GM19452 (cell line): ENCODE measurements at regions not wholly inside any gene's neighbourhood (a gene's known extent, or its start where the extent isn't known, plus 50 kb on each side); places are given as distances from the start of the nearest gene placed in this dataset.

Source experiments
- ATAC-seq: cut with Tn5 transposase; IDR thresholded peaks from one replicate; pipeline ENCODE4 v1.9.1; 2021; ENCODE audit not compliant: unreplicated experiment

- ATAC-seq: no peak
Observed at GRCh38 chr4:96301715-96302114, 461.8 kb downstream of the PDHA2 start.

- no peak for ATAC-seq
Observed at GRCh38 chr4:96305030-96305429, 465.1 kb downstream of the PDHA2 start.

DNA sequence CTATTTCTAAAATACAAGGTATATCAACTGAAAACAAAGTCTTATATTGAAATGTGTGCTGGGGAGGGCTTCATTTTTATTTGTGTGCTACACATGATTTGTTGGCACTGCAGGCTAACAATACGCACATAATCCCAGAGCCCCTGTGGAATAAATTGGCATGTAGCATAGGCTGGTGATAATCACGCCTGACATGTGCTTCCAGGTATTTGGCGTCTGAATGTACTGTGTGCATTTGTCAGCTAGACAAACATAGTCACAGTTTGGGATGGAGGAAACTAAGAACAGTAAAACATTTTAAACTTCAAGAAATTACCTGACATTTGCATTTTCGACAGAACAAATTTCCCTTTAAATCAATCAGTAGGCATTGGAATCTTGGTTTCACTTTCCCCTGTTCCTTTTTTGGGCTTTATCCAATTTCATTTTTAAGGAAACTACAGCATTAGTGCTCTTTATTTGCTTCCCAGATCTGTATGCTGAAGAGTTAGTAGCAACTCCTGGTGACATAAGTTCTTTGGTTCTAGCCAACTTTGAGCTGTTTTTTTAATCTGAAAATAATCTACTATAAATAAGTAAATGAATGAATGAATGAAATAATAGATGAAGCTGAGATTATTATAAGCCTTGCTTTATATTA is 472.3 kb downstream of the PDHA2 start:
- no peak for ATAC-seq

- ATAC-seq: no peak
Observed at GRCh38 chr4:96315815-96316214, 475.9 kb downstream of the PDHA2 start.

DNA sequence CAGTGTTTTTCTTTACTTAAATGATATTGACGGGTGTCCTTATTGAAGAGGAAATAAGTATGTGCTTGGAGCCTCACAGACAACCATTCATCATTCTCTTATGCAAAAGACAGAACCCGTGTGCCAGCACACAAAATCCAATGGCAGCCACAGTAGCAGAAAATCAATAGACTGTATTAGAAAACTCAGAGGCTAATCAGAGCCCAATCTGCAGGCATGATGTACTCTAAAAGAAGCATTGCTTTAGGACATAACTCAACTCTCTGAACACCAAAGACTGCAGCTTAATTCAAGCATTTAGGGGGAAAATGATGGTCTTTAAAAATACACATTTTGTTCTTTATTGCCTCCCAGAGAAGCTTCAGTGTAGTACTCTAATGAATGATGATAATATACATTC is 476.9 kb downstream of the PDHA2 start:
- no peak for ATAC-seq

- no peak for ATAC-seq
Observed at GRCh38 chr4:96317891-96318290, 478.0 kb downstream of the PDHA2 start.

DNA sequence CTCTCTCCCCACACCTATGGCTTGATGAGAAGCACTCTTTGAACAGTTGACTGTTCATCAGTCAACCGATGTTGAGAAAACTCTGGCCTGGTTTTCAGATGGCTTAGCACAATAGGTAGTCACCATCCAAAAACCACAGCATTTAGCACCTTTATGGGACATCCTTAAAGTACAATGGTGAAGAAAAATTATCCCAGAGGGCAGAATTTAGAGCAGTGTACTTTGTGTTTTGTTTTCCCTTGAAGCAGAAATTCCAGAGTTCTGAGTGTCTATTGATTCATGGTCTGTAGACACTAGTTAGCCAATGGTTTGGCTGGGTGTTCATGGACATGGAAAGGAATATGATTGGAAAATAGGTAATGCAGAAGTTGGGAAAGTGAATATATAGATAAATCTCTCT is 487.0 kb downstream of the PDHA2 start:
- no peak for ATAC-seq

- ATAC-seq: no peak
Observed at GRCh38 chr4:96342196-96342595, 502.3 kb downstream of the PDHA2 start.

DNA sequence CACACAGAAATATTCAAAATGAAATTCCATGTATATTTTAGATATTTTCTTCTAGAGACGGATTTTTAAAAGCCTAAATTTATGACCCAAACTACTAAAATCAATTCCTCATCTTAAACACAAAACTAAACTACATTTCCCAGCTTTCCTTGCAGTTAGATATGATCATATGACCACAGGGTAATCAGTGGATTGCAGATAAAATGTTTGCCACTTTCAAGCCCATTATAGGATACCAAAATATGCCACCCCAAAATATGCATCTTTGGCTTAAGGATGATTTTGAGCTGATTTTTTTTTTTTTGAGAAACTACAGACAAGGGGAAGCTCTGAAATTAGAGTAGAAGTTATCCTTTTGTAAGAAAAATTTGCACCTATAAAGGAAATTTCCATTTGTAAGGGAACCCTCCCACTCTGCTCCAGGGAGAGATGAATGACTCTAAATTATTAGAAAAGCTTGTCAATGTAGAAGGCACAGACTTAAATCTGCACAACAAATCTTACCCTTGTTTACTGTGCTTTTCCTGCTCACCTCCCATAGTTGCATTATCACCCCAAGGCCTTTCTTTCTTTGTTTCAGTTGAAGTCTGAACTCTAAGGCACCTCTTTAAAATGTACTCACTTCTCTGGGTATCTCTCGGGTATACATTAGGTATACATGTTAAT is 503.0 kb downstream of the PDHA2 start:
- no peak for ATAC-seq

DNA sequence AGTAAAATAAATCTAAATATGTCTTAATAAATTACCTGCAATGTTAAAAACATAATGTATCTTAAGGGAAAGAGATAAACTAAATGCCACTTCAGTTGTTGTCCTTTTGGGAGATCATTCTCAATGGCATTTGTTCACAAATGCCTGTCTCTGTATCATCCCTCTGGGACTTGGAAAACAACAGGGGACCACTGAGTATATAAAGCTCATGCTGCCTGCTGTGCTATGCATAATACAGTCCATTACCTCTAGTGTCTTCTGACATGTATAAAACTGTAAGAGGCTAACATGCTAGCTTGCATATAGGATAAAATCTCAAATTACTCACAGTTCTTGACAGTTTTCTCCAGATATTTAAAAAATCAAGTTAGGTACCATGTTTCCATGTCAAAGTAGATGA is 503.9 kb downstream of the PDHA2 start:
- no peak for ATAC-seq

GRCh38 chr4:96347582-96347981 is 507.7 kb downstream of the PDHA2 start:
- no peak for ATAC-seq

GRCh38 chr4:96352051-96352517 is 512.2 kb downstream of the PDHA2 start:
- ATAC-seq: no peak

DNA sequence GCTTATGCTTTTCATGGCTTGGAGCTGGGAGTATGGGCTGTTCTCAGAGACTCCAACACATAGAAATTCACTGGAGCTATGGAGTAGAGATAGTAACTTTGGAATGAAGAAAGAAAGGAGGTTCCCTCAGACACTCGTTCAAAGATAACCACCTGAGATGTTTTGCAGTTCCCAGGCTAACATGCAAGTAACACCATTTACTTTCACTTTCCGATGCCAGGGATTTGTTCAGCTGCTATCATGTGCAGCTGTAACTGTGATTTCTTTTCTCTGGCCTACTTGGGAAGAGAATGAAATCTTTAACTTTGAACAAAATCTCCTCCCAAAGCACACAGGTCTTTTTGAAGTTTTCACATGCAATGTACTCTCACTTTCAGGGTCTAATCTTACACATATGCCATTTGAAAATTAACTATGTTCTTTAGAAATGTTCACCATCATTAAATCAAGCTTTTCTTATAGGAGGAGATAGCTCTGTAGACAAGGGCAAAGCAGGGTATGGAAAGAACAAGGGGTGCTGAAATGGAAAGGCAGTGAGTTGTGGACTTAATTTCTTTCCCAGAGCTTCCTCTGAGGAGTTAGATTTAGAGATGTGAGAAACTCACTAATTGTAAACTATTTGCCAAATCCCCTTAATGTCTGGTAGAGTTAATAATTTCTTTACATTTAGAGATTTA is 514.3 kb downstream of the PDHA2 start:
- ATAC-seq: no peak

- ATAC-seq: no peak
Observed at GRCh38 chr4:96355414-96355813, 515.5 kb downstream of the PDHA2 start.

DNA sequence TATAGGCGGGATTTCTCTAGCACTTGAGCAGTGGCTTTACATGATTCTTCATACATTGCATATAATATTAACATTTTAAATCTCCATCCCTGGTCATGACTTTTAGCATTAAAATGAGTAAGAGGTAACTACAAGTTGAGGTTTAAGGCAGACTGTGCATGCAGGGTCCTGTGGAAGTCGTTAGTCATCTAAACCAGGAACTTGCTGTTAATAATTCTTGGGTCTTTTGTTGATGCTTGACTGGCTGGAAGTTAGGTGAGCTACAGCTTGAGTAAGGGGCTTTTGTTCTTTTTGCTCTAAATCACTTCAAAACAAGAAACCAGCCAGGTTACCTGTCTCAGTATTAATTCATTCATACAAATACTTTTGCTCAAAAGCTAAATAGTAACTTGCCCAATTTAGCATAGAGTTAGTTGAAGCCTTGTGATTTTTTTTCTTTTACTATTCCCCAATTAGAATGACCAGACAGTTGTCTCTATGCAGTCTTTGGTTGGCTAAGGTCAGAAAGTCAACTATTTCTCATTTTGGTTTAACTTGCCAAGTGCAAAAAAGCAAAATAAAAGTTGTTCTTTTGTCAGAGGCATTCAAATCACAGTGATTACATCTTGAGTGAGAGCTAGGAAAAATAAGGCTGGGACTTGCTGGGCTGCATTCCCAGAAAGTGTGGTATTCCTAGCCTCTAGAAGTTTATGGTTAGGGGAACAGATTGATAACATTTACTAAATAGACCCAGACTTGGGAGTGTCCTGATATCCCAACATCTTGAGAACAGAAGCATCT is 516.9 kb downstream of the PDHA2 start:
- ATAC-seq: no peak

DNA sequence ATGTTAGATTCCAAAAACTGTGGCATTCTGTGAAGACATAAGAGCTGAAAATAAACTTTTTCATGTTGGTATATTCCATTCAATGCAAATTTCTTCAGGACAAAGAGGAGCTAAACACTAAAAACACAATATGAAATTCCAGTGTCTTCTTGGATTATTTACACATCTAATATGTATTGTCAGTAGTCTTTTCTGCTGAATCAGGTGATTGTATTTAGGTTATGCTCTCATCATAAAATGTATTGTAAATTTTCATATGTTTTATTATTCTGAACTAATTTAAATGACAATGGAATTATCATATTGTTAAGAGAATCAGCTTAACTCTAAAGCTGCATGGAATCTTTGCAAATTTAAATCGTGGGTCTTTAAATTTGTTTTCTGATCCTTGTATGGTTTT is 526.7 kb downstream of the PDHA2 start:
- ATAC-seq: no peak

GRCh38 chr4:96375367-96375766 is 535.5 kb downstream of the PDHA2 start:
- no peak for ATAC-seq

GRCh38 chr4:96379524-96379923 is 539.6 kb downstream of the PDHA2 start:
- no peak for ATAC-seq

GRCh38 chr4:96380106-96380505 is 540.2 kb downstream of the PDHA2 start:
- ATAC-seq: no peak

GRCh38 chr4:96383349-96383748 is 543.5 kb downstream of the PDHA2 start:
- ATAC-seq: no peak

DNA sequence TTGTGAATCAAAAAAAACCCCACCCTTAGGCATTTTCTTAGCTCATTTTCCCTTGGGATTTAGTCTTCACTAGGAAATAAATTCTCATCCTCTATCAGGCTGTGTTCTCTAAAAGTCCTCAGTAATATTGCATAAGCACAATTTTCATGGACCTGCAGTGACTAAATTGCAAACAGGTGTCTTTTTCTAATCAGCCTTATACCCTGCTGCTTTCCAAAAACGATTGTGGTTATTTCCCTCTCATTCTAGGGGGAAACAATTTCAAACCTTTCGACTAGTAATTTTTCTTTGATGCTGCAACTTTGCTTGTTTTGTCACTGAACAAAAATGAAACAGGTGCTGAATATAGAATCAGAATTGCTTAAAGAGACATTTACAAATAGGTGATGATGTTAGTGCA is 549.9 kb downstream of the PDHA2 start:
- no peak for ATAC-seq

DNA sequence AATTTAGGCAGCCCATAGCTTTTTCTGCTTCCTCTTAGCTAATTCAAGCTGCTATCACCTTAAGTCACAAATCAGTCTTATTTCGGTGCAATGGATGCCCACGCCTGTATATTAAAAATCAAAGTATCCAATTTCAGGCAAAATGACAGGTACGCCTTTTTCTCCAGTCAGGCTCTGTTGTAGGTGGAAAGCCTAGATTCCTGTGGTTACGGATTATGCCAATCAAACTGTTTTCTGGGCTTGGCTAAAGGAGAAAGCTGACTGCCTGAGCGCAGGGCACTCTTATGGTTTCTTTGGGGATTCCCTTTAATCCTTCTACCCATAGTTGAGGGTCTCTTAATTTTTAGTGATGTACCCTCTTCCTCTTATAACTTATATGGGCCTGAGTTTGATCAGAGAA is 550.5 kb downstream of the PDHA2 start:
- ATAC-seq: no peak
